CD14-positive monocyte (primary cell): ENCODE measurements at regions not wholly inside any gene's neighbourhood (a gene's known extent, or its start where the extent isn't known, plus 50 kb on each side); places are given as distances from the start of the nearest gene placed in this dataset.

ENCODE experiments used
- DNase-seq, 3 donors: peaks; one replicate each; pipeline ENCODE4 v3.0.0-alpha.2; 2011 to 2022
- H2AFZ ChIP-seq: 2 replicates; pipeline ENCODE4 v1.6.0; 2012; ENCODE audit warnings: mild to moderate bottlenecking, low read depth, low read length, inconsistent platforms; ENCODE audit not compliant: insufficient read depth, poor library complexity, severe bottlenecking
- H3K27ac ChIP-seq, 2 donors: 1 replicate in 1 of 2; 2 replicates in 1 of 2; pipeline ENCODE4 v1.5.1; 2012 to 2013; ENCODE audit warnings: low read length in 2 of 2, control low read depth in 1 of 2, inconsistent platforms in 1 of 2, low read depth in 1 of 2, mild to moderate bottlenecking in 1 of 2
- H3K27me3 ChIP-seq, 2 donors: one replicate each; pipeline versions ENCODE4 v1.6.0 to v1.6.1; 2011 to 2013; ENCODE audit warnings: low read length in 2 of 2; ENCODE audit not compliant: control insufficient read depth in 2 of 2, insufficient read depth in 2 of 2
- H3K36me3 ChIP-seq, 2 donors: replicated peaks in 1 of 2; 1 replicate in 1 of 2; 2 replicates in 1 of 2; pipeline versions ENCODE4 v1.5.1 to v1.6.1; 2012 to 2013; ENCODE audit warnings: low read length in 2 of 2, control low read depth in 1 of 2, inconsistent platforms in 1 of 2, mild to moderate bottlenecking in 1 of 2; ENCODE audit not compliant: insufficient read depth in 2 of 2, control insufficient read depth in 1 of 2
- H3K4me1 ChIP-seq, 2 donors: 1 replicate in 1 of 2; 2 replicates in 1 of 2; pipeline versions ENCODE4 v1.5.1 to v1.6.1; 2012 to 2013; ENCODE audit warnings: low read length in 2 of 2, control low read depth in 1 of 2, inconsistent platforms in 1 of 2, mild to moderate bottlenecking in 1 of 2, moderate library complexity in 1 of 2; ENCODE audit not compliant: insufficient read depth in 2 of 2, control insufficient read depth in 1 of 2
- H3K4me2 ChIP-seq: replicated peaks from 2 replicates; pipeline ENCODE3; 2012; ENCODE audit warnings: low read length, moderate library complexity, mild to moderate bottlenecking; ENCODE audit not compliant: poor library complexity, severe bottlenecking; ENCODE audit errors: extremely low read depth
- H3K4me3 ChIP-seq, 3 experiments: fragments of 200-600 bp in 1 of 3; sonication (generic) in 1 of 3; replicated peaks in 1 of 3; 1 replicate in 2 of 3; 2 replicates in 1 of 3; pipeline ENCODE4 v1.5.1; 2011 to 2013; ENCODE audit warnings: low read length in 3 of 3, mild to moderate bottlenecking in 3 of 3, control low read depth in 2 of 3, low read depth in 2 of 3, inconsistent platforms in 1 of 3, moderate library complexity in 1 of 3
- H3K79me2 ChIP-seq: 2 replicates; pipeline ENCODE4 v1.6.0; 2012; ENCODE audit warnings: mild to moderate bottlenecking, control low read depth, inconsistent platforms, low read length, moderate library complexity; ENCODE audit not compliant: insufficient read depth
- H3K9ac ChIP-seq: 2 replicates; pipeline ENCODE4 v1.6.0; 2017; ENCODE audit warnings: low read length, mild to moderate bottlenecking; ENCODE audit not compliant: insufficient read depth, poor library complexity, severe bottlenecking
- H3K9me3 ChIP-seq, 2 donors: replicated peaks in 1 of 2; 1 replicate in 1 of 2; 2 replicates in 1 of 2; pipeline versions ENCODE4 v1.5.1 to v1.6.1; 2012 to 2013; ENCODE audit warnings: low read length in 2 of 2, control low read depth in 1 of 2; ENCODE audit not compliant: control insufficient read depth in 1 of 2, insufficient read depth in 1 of 2
- H4K20me1 ChIP-seq: 2 replicates; pipeline ENCODE4 v1.6.0; 2012; ENCODE audit warnings: mild to moderate bottlenecking, low read length, control low read depth, moderate library complexity; ENCODE audit not compliant: insufficient read depth
- H3K27ac Mint-ChIP-seq, 7 donors: one replicate each; pipeline ENCODE4 v1.8.0; 2020; ENCODE audit warnings: mild to moderate bottlenecking in 7 of 7, mixed read lengths in 7 of 7, moderate library complexity in 6 of 7, inconsistent platforms in 2 of 7
- H3K27me3 Mint-ChIP-seq, 3 donors: one replicate each; pipeline ENCODE4 v1.8.0; 2021 to 2022; ENCODE audit warnings: low read depth in 3 of 3, mild to moderate bottlenecking in 3 of 3, mixed read lengths in 3 of 3, moderate library complexity in 3 of 3, inconsistent platforms in 1 of 3
- H3K36me3 Mint-ChIP-seq, 2 donors: one replicate each; pipeline ENCODE4 v1.8.0; 2020; ENCODE audit warnings: mixed read lengths in 2 of 2, inconsistent platforms in 1 of 2, mild to moderate bottlenecking in 1 of 2
- H3K4me1 Mint-ChIP-seq: one replicate; pipeline ENCODE4 v1.8.0; 2020; ENCODE audit warnings: mild to moderate bottlenecking, mixed read lengths
- H3K4me3 Mint-ChIP-seq, 2 donors: one replicate each; pipeline ENCODE4 v1.8.0; 2020; ENCODE audit warnings: mild to moderate bottlenecking in 2 of 2, mixed read lengths in 2 of 2, moderate library complexity in 1 of 2
- H3K9me3 Mint-ChIP-seq, 7 donors: one replicate each; pipeline ENCODE4 v1.8.0; 2020 to 2022; ENCODE audit warnings: mixed read lengths in 7 of 7, mild to moderate bottlenecking in 6 of 7, moderate library complexity in 6 of 7, inconsistent platforms in 2 of 7
- CTCF ChIP-seq: fragments of 200-600 bp; IDR thresholded peaks from one replicate; pipeline ENCODE4 v1.8.0; 2022; ENCODE audit warnings: antibody characterized with exemption, mild to moderate bottlenecking
- WGBS: methylation state at CpG from one replicate; pipeline ENCODE4 v1.1.5; 2013; ENCODE audit warnings: missing lambda C conversion rate; ENCODE audit not compliant: insufficient coverage; 5-methylcytosine and 5-hydroxymethylcytosine counted together
- intact Hi-C, 2 donors: fragments of 100-400 bp; cut with micrococcal nuclease; formaldehyde crosslinking; loops; one replicate each; pipeline versions ENCODE4 v1.15.0 to v1.15.1; 2023

GRCh38 chr13:44739120-44739519 lies 163.0 kb upstream of the TSC22D1 start:
- no peak overlapping the region for H3K27ac Mint-ChIP-seq
- Histone ChIP-seq H3K4me1 (no peaks in the 10 kb centered on the region), H3K9ac (no peak overlapping the region), H2AFZ (no peak overlapping the region), H4K20me1 (no peaks in the 10 kb centered on the region), H3K27ac (no peak overlapping the region), H3K9me3 (no peaks in the 10 kb centered on the region), H3K36me3 (no peaks in the 10 kb centered on the region), H3K4me2 (no peak overlapping the region), H3K79me2 (no peaks in the 10 kb centered on the region), H3K4me3 (no peak overlapping the region), H3K27me3 (no peaks in the 10 kb centered on the region)
- WGBS: 100% methylated on average over 2 of the region's 4 CpGs
- peaks cover 0 to 4% (median 2%) of the 10 kb centered on the region in 3 donors for H3K27me3 Mint-ChIP-seq
- no peak overlapping the region for H3K4me3 Mint-ChIP-seq
- no peak for TF ChIP-seq CTCF
- intact Hi-C loops: no loop called here
- DNase-seq: no peak
- H3K4me1 Mint-ChIP-seq: no peaks in the 10 kb centered on the region
- peaks cover 5 to 10% (median 6%) of the 10 kb centered on the region in 7 donors for H3K9me3 Mint-ChIP-seq
- no peaks in the 10 kb centered on the region for H3K36me3 Mint-ChIP-seq

- no peak for TF ChIP-seq CTCF
- WGBS: no CpG with 5 or more reads among the region's 2 CpGs
- Mint-ChIP-seq H3K27me3 (peaks cover 0 to 6% (median 2%) of the 10 kb centered on the region in 3 donors), H3K4me1 (no peaks in the 10 kb centered on the region), H3K9me3 (peaks cover under 1 to 6% (median 3%) of the 10 kb centered on the region in 7 donors), H3K36me3 (no peaks in the 10 kb centered on the region), H3K27ac (no peak overlapping the region), H3K4me3 (no peak overlapping the region)
- H3K36me3 ChIP-seq: no peaks in the 10 kb centered on the region
- H3K27ac ChIP-seq: no peak overlapping the region
- H3K4me2 ChIP-seq: no peak overlapping the region
- H3K27me3 ChIP-seq: no peaks in the 10 kb centered on the region
- no peaks in the 10 kb centered on the region for H3K4me1 ChIP-seq
- H3K79me2 ChIP-seq: no peaks in the 10 kb centered on the region
- intact Hi-C loops: no loop called here
- no peak overlapping the region for H2AFZ ChIP-seq
- no peak overlapping the region for H3K9ac ChIP-seq
- no peak for DNase-seq
- no peaks in the 10 kb centered on the region for H4K20me1 ChIP-seq
- H3K4me3 ChIP-seq: no peak overlapping the region
- no peaks in the 10 kb centered on the region for H3K9me3 ChIP-seq
Observed at GRCh38 chr13:44738463-44738862, 162.3 kb upstream of the TSC22D1 start.
